ENCODE measurements at regions not wholly inside any gene's neighbourhood (a gene's known extent, or its start where the extent isn't known, plus 50 kb on each side); places are given as distances from the start of the nearest gene placed in this dataset.

- DNase-seq (ENCODE audit: low spot score), result no peak
Measured at GRCh38 chr1:218679988-218680748, 335.0 kb downstream of the TGFB2 start.

- DNase-seq (ENCODE audit: low spot score), result no peak
Measured at GRCh38 chr1:218683242-218683641, 338.1 kb downstream of the TGFB2 start.

- DNase-seq (ENCODE audit: low spot score), result no peak
Measured at GRCh38 chr1:218686258-218686657, 341.1 kb downstream of the TGFB2 start.

DNA sequence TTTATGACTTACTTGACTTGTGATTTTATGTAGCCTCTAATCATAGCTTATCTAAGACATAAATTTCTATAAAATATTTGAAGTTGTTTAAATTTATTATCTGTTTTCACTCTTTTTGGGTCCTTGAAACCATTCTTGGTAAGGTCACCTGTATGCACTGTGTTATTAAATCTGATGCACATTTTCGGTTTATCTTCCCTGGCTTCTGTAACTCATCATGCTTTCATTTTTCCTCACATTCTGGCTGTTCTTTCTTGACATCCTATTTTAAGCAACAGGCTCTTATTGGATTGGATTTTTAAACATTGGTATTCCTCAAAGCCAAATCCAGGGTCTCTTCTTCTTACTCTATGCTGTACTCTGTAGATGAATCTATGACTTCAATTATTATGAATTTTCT, 341.6 kb downstream of the TGFB2 start:
- no peak for DNase-seq (ENCODE audit: low spot score)

- no peak for DNase-seq (ENCODE audit: low spot score)
Measured at GRCh38 chr1:218692808-218693207, 347.7 kb downstream of the TGFB2 start.

DNA sequence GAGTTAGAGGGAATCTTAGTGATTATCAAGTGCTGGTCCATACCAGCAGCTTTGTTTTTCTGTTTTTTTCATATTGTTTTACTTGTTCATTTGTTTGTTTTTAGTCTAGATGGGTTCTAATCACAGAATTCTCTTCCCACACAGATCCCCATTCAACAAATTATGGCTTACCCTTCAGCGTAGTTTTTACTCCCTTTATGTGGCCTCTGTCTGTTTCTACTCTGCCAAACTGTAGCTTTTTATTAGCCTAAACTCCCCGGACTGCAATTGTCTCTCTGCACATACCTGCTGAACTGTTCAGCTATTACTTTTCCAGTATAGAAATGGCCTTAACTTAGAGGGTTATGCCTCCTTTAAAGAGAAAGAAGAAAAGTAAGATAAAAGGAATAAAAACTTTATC, 348.5 kb downstream of the TGFB2 start:
- no peak for DNase-seq (ENCODE audit: low spot score)

- no peak for DNase-seq (ENCODE audit: low spot score)
Measured at GRCh38 chr1:218694085-218694484, 348.9 kb downstream of the TGFB2 start.

DNA sequence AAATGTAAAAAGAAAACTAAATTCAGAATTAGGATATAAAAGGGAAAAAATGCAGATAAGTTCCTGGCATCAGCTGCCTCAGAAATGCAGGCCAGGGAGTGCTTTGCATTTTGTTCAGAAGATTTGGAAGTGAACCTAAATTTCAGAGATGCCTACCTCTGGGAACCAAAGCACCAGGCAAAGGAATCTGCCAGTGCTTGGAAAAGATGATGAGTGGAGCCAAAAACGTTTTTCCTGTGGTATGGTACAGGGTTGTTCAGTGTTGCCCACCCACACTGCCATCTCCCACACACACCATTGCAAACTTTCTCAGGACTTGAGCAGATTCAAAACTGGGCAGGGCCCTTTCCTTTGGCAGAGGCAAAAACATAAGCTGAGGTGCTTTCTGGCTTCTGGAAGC, 349.5 kb downstream of the TGFB2 start:
- no peak for DNase-seq (ENCODE audit: low spot score)

DNA sequence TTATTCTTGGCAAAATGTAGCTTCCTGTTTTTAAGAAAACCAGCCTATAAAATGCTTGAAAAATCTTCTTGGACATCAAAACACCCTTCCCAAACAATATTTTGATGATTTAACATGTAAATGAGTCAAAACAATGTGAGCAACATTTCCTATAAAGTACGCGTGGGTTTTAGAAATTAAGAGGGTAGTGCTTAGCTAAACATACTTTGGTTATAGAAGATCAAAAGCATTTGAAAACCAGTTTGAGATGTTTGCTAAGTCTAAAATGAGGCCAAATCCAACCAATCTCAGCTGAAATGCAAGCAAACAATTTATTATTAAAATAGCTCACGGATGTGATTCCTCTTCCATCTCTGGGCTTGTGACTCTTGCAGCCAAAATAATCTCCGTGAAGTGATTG, 350.4 kb downstream of the TGFB2 start:
- no peak for DNase-seq (ENCODE audit: low spot score)

DNA sequence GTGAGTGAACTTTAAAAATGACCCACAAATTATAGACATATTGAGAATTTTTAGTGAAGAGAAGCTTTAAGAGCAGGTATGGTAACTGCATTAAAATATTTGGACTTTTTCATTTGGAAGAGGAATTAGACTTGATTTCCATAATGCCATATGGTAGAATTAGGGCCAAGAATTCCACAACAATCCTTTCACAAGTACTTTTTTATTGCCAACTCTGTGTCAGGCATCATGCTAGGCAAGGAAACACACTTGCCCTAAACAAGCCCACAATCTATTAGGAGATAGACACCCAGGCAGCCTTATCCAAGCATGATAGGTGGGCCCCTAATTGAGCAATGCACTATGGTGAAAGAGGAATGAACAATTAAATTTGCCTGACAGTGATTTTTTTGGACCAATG, 353.0 kb downstream of the TGFB2 start:
- DNase-seq (ENCODE audit: low spot score), result no peak

DNA sequence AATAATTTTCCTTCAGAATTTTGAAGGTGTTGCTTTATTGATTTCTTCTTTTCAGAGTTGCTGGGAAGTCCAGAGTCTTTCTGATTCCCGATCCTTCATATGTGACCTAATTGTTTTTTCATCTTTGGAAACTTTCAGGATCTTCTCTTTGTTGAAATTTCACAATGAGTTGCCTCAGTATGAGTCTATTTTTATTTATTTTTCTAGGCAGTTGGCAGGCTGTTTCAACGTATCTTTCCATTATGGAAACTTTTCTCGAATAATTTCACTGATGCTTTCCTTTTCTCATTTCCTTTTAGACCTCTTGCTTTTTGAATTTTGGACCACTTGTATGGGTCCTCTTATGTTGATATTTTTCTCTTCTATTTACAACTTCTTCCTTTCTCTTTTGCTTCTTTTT, 354.3 kb downstream of the TGFB2 start:
- no peak for DNase-seq (ENCODE audit: low spot score)

DNA sequence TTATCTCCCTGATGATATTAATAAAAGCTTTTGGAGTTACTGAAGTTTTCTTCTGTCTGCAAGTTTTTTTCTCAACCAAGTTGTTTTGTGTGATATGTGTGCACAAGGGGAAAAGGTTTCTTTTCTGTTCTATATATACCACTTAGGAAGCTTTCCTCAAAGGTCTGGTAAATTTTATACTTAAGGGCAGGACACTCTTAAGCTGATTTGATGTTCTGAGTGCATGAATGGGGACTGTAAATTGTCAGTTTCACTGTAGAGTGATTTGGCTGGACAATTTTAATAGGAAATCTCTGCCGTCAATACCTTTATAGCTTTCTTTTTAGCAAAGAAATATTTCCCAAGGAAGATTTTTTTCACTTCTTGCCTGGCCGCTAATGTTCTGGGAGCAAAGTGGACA, 354.7 kb downstream of the TGFB2 start:
- no peak for DNase-seq (ENCODE audit: low spot score)

DNA sequence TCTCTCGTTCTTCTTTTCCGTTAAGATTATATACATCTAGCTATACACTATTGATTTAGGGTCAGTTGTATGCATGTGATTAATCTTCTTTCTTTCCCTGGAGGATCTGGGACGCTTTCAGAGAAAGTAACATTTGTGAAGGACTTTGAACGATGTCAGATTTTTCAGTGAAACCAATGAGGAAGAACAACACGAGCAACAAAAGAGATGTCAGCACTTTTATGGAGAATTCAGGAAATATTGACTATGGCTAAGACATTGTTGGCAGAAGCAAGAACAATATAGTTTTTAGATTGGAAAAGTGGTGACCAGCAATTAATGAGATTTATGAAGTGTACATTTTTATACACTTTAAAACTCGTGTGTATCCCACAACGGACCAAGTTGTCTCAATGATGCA, 355.5 kb downstream of the TGFB2 start:
- no peak for DNase-seq (ENCODE audit: low spot score)

DNA sequence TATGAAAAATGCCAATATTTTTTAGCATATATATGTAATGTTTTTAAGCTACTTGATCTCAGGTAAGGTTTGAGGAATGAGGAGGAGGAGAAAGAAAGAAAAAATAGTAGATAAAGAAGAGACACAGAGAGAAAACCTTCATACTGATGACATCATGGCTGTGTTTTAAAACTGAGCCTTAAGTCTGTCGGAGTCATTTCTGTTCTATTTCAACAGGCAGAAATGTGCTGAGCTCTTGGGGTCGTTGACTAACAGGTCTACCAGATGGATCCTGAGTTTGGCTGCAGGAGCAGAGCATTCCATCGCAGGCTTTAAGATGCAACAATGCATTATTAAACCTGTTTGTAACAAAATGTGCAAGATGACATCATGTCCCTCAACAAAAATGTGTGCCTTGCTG, 356.0 kb downstream of the TGFB2 start:
- DNase-seq (ENCODE audit: low spot score), result no peak

DNA sequence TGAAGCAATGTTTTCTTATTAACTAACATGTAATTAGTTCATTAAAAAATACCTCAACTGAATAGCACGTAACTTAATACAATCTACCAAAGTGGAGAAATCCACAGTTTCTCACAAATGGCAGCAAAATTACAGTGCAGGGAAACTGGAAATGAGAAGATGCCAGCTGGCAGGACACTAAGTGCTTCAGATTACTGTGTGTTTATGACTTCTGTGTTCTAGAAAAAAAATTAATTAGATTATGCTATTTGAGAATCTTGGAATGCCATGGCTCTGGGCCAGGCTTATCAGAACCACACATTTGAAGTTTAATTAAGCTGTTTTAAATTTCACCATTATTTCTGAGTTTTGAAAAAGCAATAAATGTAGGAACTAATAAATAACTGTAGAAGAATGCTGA, 357.6 kb downstream of the TGFB2 start:
- no peak for DNase-seq (ENCODE audit: low spot score)

DNA sequence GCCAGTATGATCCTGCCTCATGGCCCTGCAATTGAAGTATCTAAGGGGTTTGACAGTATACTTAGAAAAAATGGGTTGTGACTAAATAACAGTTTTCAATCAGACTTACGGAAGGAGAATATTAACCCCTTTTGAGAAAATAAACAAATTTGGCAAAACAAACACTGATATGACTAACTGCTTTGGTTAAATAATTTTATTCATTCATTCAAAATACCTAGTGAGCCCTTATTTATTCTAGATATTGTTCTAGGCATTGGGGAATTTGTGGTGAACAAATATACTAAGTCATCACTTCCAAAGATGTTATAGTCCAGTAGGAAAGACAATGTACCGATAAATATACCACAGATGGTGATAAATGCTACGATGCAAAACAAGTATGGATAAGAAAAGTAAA, 358.7 kb downstream of the TGFB2 start:
- no peak for DNase-seq (ENCODE audit: low spot score)

GRCh38 chr1:218705391-218705790, 360.3 kb downstream of the TGFB2 start:
- DNase-seq (ENCODE audit: low spot score), result no peak

- DNase-seq (ENCODE audit: low spot score), result no peak
Measured at GRCh38 chr1:218705911-218706893, 361.1 kb downstream of the TGFB2 start.

DNA sequence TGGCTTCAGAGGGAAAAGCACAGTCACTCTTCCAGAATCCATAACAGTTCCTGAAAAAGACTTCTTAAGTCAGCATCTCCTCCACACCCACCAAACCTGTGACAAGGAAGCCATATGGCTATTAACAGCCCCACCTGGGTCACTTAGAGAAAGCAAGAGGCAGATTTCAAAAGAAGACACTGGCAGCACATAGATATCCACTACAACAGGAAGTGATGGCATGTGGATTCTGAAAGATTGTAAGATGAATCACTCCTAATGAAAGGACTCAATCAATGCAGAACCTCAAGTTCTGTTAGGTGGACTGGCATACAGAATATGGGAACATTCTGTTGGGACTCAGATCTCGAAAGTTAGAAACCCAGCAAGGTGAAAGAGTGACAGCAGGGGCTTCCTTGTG, 365.9 kb downstream of the TGFB2 start:
- DNase-seq (ENCODE audit: low spot score), result no peak

DNA sequence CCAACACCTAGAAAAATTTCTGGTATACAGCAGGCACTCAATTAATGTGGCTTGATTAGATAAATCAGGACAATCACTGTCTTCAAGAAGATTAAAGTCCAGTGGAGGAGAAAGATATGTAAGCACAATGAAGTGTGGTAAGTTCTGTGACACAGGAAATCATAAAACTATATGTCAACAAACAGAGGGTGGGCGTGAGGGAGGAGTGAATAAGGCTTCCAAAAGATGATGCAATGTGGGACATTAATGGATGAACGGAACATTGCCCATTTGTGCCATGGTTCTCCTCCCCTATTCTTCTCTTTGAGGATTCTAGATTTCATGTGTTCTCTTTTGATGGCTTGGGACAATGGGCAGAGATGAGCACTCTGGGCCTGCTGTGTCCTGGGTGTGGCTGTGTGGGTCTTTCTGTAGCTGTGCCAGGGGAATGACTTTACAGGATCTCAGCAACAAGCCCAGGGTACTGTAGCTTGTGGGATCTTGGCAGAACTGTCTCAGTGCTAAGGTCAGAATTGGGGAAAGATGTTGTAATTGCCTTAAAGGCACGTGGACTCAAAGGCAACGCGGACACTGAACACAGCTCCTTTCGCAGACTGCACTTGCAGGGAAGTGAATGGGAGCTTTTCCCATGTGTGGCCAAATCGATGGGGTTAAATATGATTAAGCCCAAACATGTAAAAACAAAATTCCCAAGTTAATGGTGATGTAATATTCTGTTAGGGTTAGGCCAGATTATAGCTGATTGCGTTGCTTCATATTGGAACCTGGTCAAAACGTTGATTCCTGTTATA, 366.9 kb downstream of the TGFB2 start:
- no peak for DNase-seq (ENCODE audit: low spot score)

DNA sequence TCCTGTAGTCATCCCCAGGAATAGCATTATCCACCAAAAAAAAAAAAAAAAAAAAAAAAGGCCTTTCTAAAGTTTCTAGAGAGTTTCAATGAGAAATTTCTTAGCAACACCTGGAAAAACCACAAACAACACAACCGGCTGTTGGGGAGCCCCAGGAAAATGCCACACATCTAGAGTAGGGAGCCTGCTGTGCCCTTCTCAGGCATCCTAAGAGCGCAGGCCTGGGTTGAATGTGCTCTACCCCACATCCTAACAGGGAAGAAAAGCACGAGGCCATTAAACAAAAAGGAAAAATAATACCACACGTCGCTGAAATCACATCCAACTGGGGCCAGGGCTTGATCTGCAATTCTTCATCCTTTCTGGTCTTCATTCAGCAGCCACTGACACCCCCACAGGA, 367.5 kb downstream of the TGFB2 start:
- DNase-seq (ENCODE audit: low spot score), result no peak

GRCh38 chr1:218715961-218716669, 371.0 kb downstream of the TGFB2 start:
- DNase-seq (ENCODE audit: low spot score), result no peak

Data from Ammon's horn (tissue), 1 donor.